ENCODE measurements at regions not wholly inside any gene's neighbourhood (a gene's known extent, or its start where the extent isn't known, plus 50 kb on each side); places are given as distances from the start of the nearest gene placed in this dataset.
"Not testable (repeated sequence)": the region's sequence is repeated elsewhere in the genome, so short reads cannot be mapped to it uniquely, and the experiment has no call there.

DNA sequence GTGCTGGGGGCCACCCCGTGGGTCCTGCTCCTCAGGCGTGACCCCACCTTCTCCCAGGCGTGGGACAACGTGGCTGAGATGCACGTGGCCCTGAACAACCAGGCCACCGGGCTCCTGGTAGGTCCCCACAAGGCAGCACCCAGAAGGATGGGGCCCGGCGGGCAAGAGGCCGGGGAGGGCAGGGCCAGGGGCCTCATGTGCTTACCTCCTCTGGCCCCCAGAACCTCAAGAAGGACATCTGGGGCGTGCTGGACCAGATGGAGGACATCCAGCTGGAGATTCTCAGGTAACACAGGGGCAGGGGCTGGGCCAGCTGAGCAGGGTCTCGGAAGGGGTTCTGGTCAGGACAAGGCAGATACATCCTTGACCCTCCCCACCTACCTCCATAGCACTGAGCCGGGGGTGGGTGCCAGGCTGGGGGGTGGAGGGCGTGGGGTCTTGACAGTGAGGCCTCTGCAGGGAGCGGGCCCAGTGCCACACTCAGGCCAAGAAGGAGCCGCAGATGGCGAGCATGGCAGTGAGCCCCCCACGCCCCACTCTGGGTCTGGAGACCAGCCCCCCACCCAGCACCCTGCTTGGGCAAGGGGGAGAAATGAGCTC is 186.3 kb downstream of the IGLL1 start:
- no peak for DNase-seq

- DNase-seq = not testable (repeated sequence)
These were observed 186.9 kb downstream of the IGLL1 start for GRCh38 chr22:23393199-23393598.

- no peak for DNase-seq
These were observed 187.5 kb downstream of the IGLL1 start for GRCh38 chr22:23392420-23393121.

DNA sequence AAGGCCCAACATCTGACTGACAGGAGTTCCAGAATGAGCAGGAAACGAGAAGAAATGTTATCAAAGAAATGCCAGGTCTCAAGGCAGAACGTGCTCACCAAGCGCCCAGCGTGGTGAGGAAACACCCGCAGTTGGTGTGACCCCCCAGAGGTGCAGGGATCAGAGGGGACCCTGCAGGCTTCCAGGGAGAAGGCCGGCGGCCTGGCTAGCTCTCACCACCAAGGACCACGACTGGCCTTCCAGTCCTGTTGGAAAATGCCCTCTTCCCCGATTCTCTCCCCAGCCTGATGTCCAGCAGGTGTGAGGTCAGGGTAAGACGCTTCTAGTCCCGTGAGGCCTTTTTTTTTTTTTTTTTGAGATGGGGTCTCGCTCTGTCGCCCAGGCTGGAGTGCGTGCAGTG is 189.1 kb downstream of the IGLL1 start:
- DNase-seq = no peak

DNA sequence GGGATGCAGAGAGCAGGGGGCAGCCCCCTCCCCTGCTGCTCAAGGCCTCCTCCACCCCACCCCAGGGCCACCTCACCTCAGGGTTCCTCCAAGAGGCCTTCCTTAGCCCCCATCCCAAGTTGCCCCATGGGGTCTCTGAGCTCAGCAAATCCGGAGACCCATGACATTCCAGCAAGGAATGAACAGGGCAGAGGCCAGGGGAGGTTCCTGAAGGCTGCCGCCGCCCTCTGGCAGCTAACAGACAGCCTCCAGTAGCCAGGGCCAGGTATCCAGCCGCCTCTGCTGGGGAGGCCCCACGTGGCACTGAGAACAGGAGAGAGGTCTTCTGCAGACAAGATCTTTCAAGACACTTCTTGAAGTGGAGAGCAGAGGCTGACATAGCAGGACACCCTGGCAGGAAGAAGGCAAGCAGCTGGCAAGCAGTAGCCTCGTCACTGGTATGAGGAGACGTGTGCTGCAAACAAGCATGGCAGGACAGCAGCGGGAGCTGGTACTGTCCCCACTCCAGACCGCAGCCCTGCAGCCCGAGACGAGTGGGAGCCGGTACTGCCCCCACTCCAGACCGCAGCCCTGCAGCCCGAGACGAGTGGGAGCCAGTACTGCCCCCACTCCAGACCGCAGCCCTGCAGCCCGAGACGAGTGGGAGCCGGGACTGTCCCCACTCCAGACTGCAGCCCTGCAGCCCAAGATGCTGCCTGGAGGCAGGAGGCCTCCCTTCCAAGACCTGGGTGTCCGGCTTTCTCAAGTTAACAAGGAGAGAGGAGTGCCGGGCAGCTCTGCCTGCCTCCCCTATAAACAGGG is 190.6 kb downstream of the IGLL1 start:
- DNase-seq = no peak

- no peak for DNase-seq
These were observed 191.6 kb downstream of the IGLL1 start for GRCh38 chr22:23388517-23388890.

GRCh38 chr22:23387827-23388516 is 192.1 kb downstream of the IGLL1 start:
- DNase-seq = no peak

DNA sequence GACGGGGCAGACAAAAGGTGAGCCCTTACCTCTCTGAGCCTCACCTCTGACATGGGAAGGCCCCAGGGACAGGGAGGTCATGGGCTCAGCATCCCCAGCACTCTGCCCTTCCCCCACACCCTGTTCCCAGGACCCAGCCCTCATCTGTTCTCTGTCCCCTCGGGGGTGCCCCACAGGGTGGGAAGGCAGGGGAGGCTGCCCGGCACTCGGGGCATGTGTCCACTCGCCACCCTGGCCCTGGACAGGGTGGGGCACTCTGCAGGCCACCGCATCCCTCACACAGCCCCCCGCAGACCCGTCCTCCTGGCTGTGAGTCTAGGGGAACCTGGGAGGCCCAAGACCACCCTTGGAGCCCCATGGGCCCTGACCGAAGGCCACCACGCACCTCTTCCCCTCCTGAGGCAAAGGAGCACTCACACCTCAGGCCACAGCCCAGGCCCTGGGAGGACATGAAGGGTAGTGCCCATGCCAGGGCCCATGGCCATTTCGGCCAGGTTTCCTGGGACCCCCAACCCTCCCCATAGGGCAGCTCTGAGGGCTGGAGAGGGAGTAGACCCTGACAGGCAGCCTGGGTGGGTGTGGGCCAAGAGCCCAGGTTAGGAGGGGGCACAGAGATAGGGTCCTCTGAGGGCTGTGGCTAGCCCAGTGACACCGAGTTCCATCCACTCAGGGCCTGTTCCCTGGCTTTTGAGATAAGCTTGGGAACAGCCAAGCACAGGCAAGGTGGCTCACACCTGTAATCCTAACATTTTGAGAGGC is 193.1 kb downstream of the IGLL1 start:
- no peak for DNase-seq

DNA sequence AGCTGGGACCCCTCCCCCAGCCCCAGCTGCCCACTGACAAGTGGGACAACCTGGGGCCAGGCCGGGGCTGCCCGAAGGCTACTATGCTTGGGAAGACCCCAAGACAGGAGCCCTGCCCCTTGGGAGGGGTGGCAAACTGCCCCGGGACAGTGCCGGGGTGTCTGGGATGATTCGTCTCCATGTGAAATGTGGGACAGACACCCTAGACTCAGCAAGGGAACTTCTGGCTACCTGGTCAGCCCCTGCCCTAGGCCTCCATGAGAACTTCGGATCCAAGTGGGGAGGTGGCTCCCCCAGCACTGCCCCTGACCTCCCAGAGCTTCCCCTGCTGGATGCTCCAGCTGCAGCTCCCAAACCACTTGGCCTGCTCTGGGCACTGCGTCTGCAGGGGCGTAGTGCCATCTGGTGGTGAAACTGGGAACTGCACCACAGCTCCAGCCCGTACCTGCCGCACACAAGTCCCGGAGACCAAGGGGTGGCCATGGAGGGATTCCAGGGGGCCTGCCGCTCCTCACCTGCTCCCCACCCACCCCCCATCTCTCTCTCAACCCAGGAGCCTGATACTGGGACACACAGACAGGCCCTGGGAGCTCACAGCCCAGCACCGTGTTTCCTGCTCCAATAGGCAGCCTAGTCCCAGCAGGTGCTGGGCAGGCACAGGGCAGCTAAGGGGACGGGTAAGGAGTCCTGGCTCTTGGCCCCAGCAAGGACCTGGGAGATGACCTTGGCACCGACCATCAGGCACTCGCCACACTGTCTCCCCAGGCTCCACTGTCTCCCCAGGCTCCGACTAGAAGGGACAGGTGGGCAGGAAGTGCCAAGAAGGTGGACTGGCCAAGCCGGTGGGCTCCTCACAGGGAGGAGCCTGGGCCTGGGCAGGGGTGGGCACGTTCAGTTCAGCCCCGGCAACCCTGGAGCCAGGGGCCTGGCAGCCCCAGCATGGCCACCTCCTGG is 194.1 kb downstream of the IGLL1 start:
- peak; percentile 85 for DNase-seq

DNA sequence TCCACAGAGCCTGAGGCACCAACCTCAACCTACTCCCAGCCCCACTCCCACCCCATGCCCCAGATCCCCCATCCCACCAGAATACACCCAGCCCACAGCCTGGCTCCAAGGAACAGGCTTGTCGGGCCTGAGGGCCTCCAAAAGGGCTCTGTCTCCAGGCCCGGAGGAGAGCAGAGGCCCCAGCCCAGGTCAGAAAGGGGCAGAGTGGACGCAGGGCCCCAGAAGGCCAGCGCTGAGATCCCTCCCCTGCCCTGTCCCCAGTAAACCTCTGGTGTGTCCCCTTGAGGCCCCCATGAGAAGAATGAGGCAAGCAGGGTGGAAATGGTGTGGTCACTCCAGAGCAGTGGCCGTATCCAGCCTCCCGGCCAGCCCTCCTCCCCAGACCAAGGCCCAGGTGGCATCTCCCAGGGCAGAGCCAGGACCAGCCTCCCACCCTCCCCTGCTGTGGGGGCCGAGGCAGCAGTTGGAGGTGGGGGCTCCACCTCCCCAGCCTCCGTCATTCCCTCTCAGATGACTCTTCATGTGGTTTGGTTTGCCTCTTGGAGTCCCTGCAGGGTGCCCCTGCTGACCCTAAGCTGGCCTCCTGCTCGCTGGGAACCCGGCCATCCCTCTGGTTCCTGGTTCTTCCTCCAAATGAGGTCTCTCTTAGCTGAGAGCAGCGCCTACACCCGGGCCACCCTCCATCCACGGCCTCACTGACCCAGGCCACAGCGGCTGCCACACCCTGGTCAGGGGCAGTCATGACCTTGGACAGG is 195.0 kb downstream of the IGLL1 start:
- DNase-seq = no peak

DNA sequence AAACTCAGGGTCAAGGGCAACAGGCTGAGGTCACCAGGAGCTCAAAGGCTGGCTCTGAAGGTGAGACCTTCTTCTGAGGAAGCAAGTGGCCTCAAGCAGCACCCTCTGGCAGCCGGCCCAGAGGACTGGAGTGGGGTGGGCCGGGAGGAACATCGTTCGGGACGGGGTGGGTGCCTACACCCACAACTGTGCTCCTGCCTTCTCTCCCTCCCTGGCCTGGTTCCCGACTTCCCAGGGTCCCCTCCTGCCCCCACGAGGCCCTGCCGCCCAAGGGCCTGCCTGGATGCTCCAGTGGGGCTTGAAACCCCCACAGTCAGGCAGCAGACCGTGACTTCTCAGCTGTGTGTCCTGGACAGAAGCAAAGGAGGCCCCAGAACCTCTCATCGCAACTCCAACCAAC is 195.7 kb downstream of the IGLL1 start:
- DNase-seq = no peak

DNA sequence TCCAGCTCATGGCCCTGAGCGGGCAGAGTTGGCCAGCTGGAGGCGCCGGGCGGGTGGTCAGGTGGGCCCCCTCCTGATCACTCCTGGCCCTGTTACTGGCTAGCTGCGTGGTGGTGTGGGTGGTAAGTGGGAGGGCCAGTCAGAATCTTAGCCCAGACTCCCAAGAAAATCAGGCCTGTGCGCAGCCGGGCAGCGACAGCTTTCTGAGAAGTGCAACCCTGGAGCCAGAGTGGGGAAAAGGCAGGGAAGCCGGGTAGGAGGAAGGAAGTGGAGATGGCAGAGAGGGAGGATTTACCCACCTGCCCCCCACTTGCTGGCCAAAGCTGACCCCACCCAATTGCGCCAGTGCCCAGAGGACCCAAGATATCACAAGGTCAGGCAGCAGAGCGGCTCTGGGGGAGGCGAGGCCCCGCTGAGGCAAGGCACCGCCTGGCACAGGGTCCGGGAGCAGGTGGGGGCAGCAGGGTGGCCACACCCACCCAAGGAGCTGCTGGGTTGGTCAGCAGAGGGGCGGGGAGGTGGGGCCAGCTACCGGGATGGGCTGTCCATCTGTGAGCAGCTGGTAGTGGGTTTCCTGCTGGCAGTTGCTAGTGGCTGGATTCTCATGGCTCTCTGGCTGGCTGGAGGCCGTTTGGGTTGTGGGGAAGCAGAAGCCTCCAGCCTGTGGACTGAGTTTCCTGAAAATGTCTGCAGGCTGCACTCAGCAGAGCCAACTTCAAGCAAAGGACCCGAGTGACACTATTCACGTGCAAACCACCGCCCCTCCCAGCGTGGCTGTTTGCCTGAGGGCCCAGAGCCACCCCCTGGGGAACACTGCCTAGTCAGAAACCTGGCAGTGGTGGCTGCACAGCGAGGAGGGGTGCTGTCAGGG is 196.4 kb downstream of the IGLL1 start:
- DNase-seq = no peak

DNA sequence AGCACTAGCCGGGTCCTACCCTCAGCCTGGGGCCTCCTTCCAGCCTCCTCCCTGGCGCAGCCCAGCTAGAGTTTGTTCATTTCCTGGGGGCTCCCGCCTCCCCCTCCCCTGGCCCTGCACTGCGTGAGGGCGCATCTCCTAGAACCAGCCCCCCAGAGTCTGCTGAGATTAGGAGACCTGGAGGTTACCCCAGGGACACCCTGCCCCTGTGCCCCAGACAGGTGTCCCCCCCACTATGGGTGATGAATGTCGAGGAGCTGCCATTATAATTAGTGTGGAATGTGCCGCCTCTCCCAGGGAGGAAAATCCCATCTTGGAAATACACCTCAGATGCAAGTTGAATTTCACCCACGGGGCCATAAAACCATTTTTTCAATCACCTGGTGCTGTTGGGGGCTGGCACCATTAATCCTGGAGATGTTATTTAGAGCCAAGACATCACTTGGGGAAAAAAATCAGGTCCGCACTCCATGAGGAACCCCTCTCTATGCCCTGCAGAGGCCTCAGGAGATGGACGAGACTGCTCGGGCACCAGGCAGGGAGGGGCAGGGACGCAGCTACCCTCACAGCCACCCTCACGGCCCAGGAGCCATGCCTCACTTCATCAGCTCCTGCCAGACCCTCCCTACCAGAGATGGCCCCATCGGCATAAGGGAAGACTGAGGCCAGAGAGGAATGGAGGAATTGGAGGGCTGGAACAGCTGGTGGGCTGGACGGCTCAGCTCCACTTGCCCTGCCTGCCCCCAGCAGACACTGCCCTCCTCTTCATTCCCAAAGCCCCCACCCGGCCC is 197.5 kb downstream of the IGLL1 start:
- no peak for DNase-seq

DNA sequence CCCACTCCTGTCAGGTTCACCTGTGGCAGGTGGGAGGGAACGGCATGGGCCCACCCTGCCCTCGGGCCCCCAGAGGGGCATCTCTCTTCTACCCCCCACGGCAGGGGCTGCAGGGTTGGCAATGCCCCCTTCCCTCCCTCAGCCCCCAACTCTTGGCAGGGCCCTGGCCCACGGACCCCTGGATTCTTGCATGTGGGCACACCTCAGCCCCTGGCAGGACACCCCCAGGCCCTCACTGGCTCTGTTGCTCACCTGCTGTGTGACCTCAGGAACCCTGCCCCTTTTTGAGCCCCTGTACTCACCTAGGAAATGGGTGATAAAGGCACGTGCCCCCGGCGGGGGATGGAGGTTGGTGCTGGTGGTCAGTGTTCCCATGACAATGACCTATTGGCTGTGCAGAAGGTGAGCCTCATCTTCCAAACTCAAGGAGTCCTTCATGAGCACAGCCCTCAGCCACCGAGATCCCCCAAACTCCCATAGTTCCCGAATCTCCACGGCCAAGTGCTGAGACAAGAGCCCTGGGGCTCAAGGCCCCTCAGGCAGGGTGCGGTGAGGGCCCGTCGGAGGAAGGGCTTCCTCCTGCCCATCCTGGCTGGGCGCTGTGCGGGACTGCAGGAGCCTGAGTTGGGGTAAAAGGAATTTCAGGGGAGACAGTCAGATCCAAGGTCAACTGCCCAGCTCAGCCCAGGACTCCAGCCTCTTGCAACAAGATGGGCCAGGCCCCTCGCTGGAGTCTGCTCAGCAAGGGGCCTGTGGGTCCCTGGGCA is 198.2 kb downstream of the IGLL1 start:
- no peak for DNase-seq

DNA sequence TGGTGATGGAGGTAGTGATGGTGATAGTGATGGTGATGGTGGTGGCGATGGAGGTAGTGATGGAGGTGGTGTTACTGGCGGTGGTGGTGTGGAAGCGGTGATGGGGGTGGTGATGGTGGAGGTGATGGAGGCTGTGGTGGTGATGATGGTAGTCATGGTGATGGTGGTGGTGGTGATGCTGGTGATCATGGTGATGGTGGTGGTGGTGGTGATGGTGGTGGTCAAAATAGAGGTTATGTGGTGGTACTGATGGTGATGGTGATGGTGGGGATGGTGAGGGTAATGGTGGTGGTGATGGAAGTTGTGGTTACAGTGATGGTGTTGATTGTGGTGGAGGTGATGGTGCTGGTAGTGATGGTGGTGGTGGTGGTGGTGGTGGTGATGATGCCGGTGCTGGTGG is 199.2 kb downstream of the IGLL1 start:
- no peak for DNase-seq

DNA sequence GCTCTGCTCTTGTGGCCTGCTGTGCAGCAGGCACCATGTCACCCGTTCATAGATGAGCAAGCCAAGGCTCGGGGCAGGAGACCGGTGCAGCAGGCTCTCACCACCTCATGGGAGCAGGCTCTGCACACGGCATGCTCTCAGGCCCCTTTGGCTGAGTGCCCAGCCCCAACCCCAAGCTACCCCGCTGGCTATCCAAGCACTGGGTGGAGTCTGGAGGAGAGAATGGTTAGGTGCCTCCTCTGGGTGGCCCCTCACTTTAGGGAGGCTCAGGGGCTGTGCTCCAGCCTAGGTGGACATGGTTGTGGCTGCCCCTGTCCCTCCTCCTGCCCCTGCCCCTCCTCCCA is 199.9 kb downstream of the IGLL1 start:
- DNase-seq = no peak

- not testable (repeated sequence) for DNase-seq
These were observed 199.4 kb downstream of the BCR start for GRCh38 chr22:23379540-23380229.

DNA sequence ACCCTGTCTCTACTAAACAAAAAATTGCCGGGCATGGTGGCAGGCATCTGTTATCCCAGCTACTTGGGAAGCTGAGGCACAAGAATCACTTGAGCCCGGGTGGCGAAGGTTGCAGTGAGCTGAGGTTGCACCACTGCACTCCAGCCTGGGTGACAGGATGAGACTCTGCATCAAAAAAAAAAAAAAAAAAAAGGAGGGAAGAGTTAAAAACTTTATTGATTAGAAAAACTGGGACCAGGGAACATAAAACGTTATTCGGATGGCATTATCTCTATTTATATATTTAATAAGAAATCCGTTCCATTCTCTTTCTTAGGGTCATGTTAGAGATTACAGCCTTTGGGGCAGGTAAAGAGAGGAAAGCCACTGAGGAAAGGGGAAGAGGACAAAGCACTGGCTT is 197.5 kb downstream of the BCR start:
- no peak for DNase-seq
